ENCODE measurements at regions not wholly inside any gene's neighbourhood (a gene's known extent, or its start where the extent isn't known, plus 50 kb on each side); places are given as distances from the start of the nearest gene placed in this dataset.

DNA sequence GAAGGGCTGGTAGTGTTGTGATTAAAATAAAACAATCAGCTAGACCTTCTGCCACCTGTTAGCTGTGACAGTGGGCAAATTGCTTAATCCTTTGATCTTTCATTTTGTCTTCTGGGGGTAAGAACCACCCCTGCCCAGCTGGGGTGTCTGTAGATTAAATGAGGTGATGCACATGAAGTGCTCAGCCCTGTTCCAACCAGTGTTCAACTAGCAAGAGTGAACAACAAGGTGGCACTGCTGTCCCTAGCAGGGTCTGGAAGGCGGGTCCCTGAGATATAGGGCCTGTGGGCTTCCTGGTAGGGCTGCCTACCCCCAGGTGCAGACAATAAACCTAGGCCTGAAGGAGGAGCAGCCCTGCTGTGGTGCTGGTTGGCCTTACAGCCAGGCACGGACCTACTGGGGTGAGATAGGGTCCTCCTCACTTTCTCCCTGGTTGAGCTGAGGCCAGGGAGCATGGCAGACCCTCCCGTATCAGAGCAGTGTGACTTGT lies 60.6 kb downstream of the ARL6IP4 start:
- DNase-seq (ENCODE audit: low spot score), result no peak

DNA sequence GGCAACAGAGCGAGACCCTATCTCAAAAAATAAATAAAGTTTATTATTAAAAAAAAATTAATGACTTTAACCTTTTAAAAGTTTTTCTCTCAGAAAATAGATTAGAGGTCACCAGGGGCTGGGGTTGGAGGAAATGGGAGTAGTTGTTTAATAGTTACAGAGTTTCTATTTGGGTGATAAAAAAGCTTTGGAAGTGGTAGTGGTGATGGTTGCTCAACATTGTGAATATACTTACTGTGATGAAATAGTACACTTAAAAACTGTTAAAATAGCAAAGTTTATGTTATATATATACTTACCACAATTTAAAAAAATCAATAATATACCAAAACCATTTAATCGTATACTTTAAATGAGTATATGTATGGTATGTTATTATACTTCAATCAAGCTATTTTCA lies 59.6 kb downstream of the ARL6IP4 start:
- DNase-seq (ENCODE audit: low spot score), result no peak

- DNase-seq (ENCODE audit: low spot score), result no peak
Observed at GRCh38 chr12:123038966-123039365, 58.5 kb downstream of the ARL6IP4 start.

GRCh38 chr12:123038486-123038885 lies 58.0 kb downstream of the ARL6IP4 start:
- no peak for DNase-seq (ENCODE audit: low spot score)

DNA sequence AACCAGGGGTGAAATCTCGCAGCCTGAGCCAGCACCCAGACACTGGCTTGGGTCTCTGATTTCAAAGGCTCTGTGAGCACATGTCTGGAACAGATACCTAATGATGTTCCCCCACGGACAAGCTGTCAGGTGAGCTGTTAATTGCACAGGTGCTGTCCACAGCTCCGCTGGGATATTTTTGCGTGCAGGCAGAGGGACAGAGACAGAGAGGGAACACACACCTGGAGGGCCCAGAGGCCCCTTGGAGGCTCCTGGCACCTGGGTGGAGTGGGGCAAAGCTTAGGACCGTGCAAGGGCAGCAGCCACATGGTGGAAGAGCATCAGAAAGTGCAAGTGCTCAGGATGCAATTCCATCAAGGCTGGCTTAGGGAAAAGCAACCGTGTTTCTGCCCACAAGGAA lies 57.3 kb downstream of the ARL6IP4 start:
- DNase-seq (ENCODE audit: low spot score), result no peak

- DNase-seq (ENCODE audit: low spot score), result no peak
Observed at GRCh38 chr12:123036466-123037285, 56.2 kb downstream of the ARL6IP4 start.

- no peak for DNase-seq (ENCODE audit: low spot score)
Observed at GRCh38 chr12:123035841-123036240, 55.4 kb downstream of the ARL6IP4 start.

DNA sequence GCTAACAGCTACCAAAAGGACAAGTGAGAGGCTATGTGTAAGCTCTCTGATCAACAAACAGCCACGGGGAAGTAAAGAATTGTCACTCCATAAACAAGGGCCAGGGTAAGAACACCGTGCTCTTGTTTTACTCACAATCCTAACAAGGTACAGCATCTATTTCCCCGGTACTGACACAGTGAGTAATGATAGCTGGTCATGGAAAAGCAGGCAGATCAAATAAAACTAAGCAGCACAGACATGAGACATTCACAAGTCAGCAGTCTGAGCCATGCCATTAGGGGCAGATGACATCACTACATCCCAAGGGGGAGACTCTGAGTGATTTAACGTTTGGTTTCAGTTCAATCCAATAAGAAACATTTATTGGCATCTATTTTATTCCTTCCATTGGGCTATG lies 54.4 kb downstream of the ARL6IP4 start:
- no peak for DNase-seq (ENCODE audit: low spot score)

DNA sequence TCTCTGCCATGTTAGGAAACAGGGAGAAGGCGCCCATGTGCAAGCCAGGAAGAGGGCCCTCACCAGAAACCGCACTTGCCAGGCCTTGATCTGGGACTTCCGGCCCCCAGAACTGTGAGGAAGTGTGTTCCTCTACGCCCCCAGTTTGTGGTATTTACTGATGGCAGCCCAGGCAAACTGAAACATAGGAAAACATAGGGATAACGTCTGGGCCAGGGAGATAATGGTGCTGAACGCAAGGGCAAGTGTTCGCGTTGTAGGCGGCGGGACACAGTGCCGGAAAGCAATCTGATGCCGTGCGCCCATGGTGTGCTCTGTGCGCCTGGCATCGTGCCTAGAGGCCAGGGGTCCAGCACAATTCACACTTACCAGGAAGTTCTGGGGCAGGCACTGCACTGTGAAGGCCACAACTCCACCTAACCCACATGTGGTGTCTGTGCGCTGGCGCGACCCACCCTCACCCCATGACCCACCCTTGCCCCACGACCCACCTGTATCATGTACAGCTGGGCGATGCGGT lies 53.6 kb downstream of the ARL6IP4 start:
- DNase-seq (ENCODE audit: low spot score), result no peak

- DNase-seq (ENCODE audit: low spot score), result no peak
Observed at GRCh38 chr12:123033392-123034021, 53.0 kb downstream of the ARL6IP4 start.

GRCh38 chr12:123032736-123033391 lies 52.4 kb downstream of the ARL6IP4 start:
- no peak for DNase-seq (ENCODE audit: low spot score)
